ENCODE measurements at regions not wholly inside any gene's neighbourhood (a gene's known extent, or its start where the extent isn't known, plus 50 kb on each side); places are given as distances from the start of the nearest gene placed in this dataset.

- DNase-seq (ENCODE audit: low read depth in 3 of 3, low spot score in 1 of 3), result no peak
These were observed 495.4 kb downstream of the LMO7 start for GRCh38 chr13:76131551-76131950.

GRCh38 chr13:76129305-76130000, 493.3 kb downstream of the LMO7 start:
- DNase-seq (ENCODE audit: low read depth in 3 of 3, low spot score in 1 of 3), result no peak

GRCh38 chr13:76127922-76128321, 491.8 kb downstream of the LMO7 start:
- no peak for DNase-seq (ENCODE audit: low read depth in 3 of 3, low spot score in 1 of 3)

- DNase-seq (ENCODE audit: low read depth in 3 of 3, low spot score in 1 of 3), result no peak
These were observed 487.4 kb downstream of the LMO7 start for GRCh38 chr13:76123548-76123947.

- no peak for DNase-seq (ENCODE audit: low read depth in 3 of 3, low spot score in 1 of 3)
These were observed 480.7 kb downstream of the LMO7 start for GRCh38 chr13:76116751-76117360.

- DNase-seq (ENCODE audit: low read depth in 3 of 3, low spot score in 1 of 3), result no peak
These were observed 470.6 kb downstream of the LMO7 start for GRCh38 chr13:76106763-76107162.

- DNase-seq (ENCODE audit: low read depth in 3 of 3, low spot score in 1 of 3), result no peak
These were observed 458.5 kb downstream of the LMO7 start for GRCh38 chr13:76094645-76095044.

- DNase-seq (ENCODE audit: low read depth in 3 of 3, low spot score in 1 of 3), result no peak
These were observed 454.9 kb downstream of the LMO7 start for GRCh38 chr13:76091076-76091475.

GRCh38 chr13:76086729-76087128, 450.6 kb downstream of the LMO7 start:
- DNase-seq (ENCODE audit: low read depth in 3 of 3, low spot score in 1 of 3), result no peak

GRCh38 chr13:76067850-76068249, 431.7 kb downstream of the LMO7 start:
- no peak for DNase-seq (ENCODE audit: low read depth in 3 of 3, low spot score in 1 of 3)

- DNase-seq (ENCODE audit: low read depth in 3 of 3, low spot score in 1 of 3), result no peak
These were observed 417.1 kb downstream of the LMO7 start for GRCh38 chr13:76053181-76053580.

GRCh38 chr13:76049376-76049746, 413.2 kb downstream of the LMO7 start:
- DNase-seq (ENCODE audit: low read depth in 3 of 3, low spot score in 1 of 3), result no peak

GRCh38 chr13:76048675-76049375, 412.7 kb downstream of the LMO7 start:
- DNase-seq (ENCODE audit: low read depth in 3 of 3, low spot score in 1 of 3), result no peak

- DNase-seq (ENCODE audit: low read depth in 3 of 3, low spot score in 1 of 3), result no peak
These were observed 412.0 kb downstream of the LMO7 start for GRCh38 chr13:76048131-76048530.

- DNase-seq (ENCODE audit: low read depth in 3 of 3, low spot score in 1 of 3), result no peak
These were observed 407.7 kb downstream of the LMO7 start for GRCh38 chr13:76043874-76044273.

GRCh38 chr13:76038920-76039716, 403.0 kb downstream of the LMO7 start:
- DNase-seq (ENCODE audit: low read depth in 3 of 3, low spot score in 1 of 3), result no peak

GRCh38 chr13:76036176-76036575, 400.0 kb downstream of the LMO7 start:
- no peak for DNase-seq (ENCODE audit: low read depth in 3 of 3, low spot score in 1 of 3)

GRCh38 chr13:76035711-76036110, 399.6 kb downstream of the LMO7 start:
- no peak for DNase-seq (ENCODE audit: low read depth in 3 of 3, low spot score in 1 of 3)

GRCh38 chr13:76029706-76030105, 393.6 kb downstream of the LMO7 start:
- DNase-seq (ENCODE audit: low read depth in 3 of 3, low spot score in 1 of 3), result no peak

- no peak for DNase-seq (ENCODE audit: low read depth in 3 of 3, low spot score in 1 of 3)
These were observed 393.0 kb downstream of the LMO7 start for GRCh38 chr13:76029088-76029487.

GRCh38 chr13:76027131-76027530, 391.0 kb downstream of the LMO7 start:
- DNase-seq (ENCODE audit: low read depth in 3 of 3, low spot score in 1 of 3), result no peak

- no peak for DNase-seq (ENCODE audit: low read depth in 3 of 3, low spot score in 1 of 3)
These were observed 389.3 kb downstream of the LMO7 start for GRCh38 chr13:76025392-76025791.

All from stimulated activated CD4-positive, alpha-beta T cell treated with anti-CD3 and anti-CD28 coated beads, TNF-alpha, amount 100 ng/mL, for 1 hour (primary cell).